Activated CD4-positive, alpha-beta T cell treated with anti-CD3 and anti-CD28 coated beads for 24 hours (primary cell): ENCODE measurements at regions not wholly inside any gene's neighbourhood (a gene's known extent, or its start where the extent isn't known, plus 50 kb on each side); places are given as distances from the start of the nearest gene placed in this dataset.
"Not testable (repeated sequence)": the region's sequence is repeated elsewhere in the genome, so short reads cannot be mapped to it uniquely, and the experiment has no call there.

ENCODE experiments used
- DNase-seq, 2 donors: peaks; one replicate each; pipeline ENCODE4 v3.0.0-alpha.2; 2020; ENCODE audit warnings: low read depth in 2 of 2

GRCh38 chr1:149700220-149700619 is 82.3 kb upstream of the FCGR1A start:
- DNase-seq, result not testable (repeated sequence)

DNA sequence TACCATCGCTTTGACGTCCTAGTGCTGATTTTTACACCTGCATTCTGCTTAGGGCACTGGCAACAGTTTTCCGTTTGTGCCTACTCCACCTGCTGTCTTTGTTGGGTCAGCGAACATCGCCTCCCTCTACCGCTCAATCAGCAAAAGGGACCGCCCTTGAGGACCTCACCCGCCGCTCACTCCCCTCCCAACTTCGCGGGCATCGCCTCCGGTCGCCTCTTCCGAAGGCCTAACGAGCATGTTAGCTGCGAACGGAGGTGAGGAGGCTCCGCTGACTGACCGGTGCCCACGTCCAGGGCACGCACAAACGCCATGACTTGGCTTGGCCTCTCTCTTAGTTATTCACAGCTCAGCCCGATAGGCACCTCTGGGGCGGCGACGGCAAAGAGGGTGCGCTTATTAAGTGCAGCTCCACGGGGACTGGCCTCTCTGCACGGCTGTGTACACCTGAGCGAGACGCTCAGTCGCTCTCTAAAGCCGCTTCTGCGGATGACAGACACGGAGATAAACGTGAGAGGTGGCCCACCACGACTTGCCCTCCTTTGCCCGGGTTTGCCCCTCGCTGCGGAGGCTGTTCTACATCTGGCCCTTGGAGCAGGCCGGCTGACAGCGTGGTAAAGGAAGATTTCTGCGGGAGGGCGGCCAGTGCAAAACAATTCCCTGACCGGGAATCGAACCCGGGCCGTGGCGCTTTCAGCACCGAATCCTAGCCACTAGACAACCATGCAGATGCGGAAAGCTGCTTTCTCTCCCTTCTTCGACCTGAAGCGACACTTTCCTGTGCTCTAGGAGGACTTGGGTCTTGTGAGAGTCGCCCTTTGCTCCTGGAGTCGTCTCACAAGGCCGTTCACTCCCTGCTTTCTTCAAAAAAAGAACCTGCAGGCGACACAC is 81.6 kb upstream of the FCGR1A start:
- not testable (repeated sequence) for DNase-seq

GRCh38 chr1:149708192-149708853 is 74.2 kb upstream of the FCGR1A start:
- DNase-seq, result peak; percentile 52 to 58

- not testable (repeated sequence) for DNase-seq
Measured at GRCh38 chr1:149711651-149712050, 70.8 kb upstream of the FCGR1A start.

DNA sequence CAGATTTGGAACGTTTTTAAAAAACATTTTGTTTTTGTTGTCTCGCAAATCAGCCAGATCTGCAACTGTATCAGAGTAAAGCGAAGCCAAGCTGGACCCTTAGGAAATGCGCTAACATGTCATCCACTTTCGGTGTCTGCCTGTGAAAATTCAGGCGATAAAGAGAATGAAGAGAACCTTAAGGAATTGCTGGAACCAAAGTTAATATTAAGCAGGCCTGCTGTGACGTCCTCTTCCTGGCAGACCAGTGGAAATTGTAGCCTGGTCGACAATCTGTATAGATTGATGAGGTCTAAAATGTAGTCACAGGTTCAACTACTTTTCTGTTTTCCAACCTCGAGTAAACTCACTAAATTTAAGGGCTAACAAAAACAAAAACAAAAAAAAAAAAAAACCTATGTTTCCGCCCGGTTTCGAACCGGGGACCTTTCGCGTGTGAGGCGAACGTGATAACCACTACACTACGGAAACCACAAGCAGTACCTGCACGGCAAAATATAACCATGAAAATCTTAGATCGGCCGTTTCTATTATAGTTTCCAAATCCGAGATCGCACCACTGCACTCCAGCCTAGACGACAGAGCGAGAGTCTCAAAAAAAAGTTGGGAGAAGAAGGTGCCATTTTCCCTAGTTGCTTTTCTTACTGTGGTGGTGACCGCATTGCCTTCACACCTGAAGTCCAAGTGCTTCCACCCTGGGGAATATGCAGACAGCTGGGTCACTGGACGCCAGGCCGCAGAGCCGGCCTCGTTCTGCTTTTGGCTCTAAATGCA is 70.2 kb upstream of the FCGR1A start:
- DNase-seq, result peak; percentile 31 to 42

DNA sequence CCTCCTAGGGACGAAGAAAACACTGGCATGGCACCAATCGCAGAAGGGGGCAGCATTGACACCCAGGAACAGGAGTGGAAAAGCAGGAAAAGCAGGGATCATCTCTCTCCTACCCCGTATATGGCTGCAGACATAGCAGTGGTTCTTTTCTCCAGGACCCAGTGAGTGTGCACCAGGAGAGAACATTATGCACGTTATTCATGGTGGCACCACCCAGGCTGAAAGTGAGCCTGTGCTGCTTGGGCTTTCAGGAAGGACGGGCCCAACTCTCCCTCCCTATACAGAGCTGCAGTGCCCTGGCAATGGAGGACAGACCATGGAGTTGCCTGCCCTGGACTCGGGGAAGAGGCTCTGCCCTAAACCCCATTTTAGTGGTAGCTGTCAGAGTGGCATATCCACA is 69.0 kb upstream of the FCGR1A start:
- not testable (repeated sequence) for DNase-seq

- not testable (repeated sequence) for DNase-seq
Measured at GRCh38 chr1:149713952-149714351, 68.5 kb upstream of the FCGR1A start.

DNA sequence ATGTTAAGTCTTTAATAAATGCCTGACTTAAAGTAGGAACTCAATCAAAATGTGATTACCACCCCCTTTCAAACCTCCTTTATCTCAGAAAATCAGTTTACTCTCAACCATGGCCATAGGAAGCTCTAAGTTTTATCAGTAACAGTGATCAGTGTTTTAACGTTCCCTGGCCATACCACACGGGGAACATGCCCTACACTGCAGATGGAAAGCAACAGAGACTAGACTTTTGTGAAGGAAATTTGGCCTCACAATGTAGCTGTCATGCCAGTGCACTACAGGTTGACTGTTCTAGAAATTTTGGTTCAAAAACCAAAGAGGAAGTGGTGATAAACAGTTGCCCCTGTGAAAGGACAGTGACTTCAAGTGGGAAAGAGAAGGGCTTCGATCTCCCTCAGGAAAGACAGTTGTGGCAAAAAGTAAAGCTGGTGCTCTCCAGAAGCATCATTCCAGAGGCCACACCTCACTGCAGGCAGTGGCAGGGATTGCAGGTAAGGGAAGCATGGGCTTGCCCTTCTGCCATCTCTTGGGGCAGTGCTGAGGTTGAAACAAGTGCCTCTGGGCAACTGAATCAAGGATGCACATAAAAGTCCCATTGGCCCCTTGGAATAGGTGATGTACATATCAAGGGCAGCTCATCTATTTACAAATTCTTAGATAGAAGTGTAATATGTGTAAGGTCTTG is 57.7 kb upstream of the FCGR1A start:
- DNase-seq, result not testable (repeated sequence)

- not testable (repeated sequence) for DNase-seq
Measured at GRCh38 chr1:149726688-149727087, 55.8 kb upstream of the FCGR1A start.

DNA sequence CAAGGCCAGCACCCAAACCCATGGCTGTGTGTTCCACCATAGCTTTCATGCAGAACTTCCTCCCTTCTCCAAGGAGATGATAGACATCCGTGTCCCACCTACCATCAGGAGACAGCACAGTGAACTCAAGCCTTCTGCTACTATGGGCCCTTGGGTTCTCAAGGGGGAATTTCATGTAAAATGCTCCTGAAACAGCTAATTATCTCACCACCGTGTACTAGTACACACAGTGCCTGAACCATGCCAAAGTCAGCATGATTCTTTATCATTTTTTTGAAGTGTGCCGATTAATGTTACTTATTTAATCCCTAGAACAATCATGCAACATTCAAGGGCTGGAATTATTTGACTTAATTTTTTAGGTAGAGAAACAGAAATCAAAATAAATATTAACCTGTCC is 53.9 kb upstream of the FCGR1A start:
- DNase-seq, result not testable (repeated sequence)
